ENCODE measurements at regions not wholly inside any gene's neighbourhood (a gene's known extent, or its start where the extent isn't known, plus 50 kb on each side); places are given as distances from the start of the nearest gene placed in this dataset.
"Not testable (repeated sequence)": the region's sequence is repeated elsewhere in the genome, so short reads cannot be mapped to it uniquely, and the experiment has no call there.

DNA sequence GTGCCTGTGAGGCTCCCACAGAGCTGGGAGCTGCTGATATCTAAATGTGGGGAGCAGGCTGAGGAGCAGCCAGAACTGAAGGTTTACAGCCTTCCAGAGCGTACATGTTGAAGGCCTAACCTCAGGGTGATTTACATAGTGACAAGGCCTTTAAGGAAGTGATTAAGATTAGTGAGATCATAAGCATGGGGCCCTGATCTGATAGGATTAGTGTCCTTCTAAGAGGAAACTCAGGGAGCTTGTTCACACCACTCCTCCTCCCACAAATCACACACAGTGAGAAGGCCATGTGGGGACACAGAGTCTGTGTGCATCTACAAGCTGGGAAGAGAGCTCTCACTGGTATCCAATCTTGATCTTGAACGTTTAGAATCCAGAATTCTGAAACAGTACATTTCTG lies 92.3 kb upstream of the NBPF6 start:
- no peak for DNase-seq (ENCODE audit: low read depth, low spot score)
- TF ChIP-seq, protein P1, sequence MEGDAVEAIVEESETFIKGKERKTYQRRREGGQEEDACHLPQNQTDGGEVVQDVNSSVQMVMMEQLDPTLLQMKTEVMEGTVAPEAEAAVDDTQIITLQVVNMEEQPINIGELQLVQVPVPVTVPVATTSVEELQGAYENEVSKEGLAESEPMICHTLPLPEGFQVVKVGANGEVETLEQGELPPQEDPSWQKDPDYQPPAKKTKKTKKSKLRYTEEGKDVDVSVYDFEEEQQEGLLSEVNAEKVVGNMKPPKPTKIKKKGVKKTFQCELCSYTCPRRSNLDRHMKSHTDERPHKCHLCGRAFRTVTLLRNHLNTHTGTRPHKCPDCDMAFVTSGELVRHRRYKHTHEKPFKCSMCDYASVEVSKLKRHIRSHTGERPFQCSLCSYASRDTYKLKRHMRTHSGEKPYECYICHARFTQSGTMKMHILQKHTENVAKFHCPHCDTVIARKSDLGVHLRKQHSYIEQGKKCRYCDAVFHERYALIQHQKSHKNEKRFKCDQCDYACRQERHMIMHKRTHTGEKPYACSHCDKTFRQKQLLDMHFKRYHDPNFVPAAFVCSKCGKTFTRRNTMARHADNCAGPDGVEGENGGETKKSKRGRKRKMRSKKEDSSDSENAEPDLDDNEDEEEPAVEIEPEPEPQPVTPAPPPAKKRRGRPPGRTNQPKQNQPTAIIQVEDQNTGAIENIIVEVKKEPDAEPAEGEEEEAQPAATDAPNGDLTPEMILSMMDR (conservative IDR thresholded peaks at IDR 0.05): no peak
- H3K27ac Mint-ChIP-seq (ENCODE audit: unreplicated experiment): no peak overlapping the region
- no peaks in the 10 kb centered on the region for H3K36me3 Mint-ChIP-seq (ENCODE audit: low read depth)
- H3K27me3 Mint-ChIP-seq (ENCODE audit: low read depth): peaks cover 7% of the 10 kb centered on the region
- no peaks in the 10 kb centered on the region for H3K4me1 Mint-ChIP-seq
- H3K9me3 Mint-ChIP-seq: peaks cover 11% of the 10 kb centered on the region
- no peak overlapping the region for H3K4me3 Mint-ChIP-seq

DNA sequence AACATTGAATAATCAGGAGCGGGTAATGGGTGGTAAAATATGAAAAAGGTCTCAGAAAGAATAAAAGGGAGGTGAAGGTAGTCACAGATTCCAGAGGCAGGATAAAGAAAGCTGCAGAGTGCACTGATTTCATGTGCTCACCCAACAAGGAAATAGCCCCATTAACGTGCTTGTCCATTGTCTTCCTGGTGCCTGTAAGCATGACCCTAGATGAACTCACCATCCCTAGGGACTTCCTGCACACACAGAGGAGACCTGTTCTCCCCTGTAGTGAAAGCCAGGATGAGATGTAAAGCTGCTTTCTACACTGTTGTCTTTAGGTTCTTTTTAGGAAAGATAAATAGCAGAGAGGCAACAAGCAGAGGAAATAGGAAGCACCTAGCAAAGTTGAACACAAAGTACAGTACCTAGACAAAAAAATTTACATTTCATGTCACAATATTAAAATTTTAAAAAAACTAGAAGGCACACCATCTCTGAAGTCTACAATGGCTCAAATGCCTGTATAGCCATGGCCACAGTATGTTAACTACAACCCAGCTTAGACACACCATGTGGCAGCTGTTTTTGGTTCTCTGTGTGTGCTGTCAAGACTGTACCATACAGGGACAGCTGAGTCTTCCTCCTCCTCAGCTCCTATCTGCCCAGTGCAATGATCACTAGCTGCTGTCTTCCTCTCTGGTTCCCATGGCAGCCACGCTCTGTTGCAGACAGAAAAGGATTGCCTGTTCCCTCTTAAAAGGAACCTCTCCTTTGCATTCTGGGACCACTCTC lies 69.9 kb upstream of the NBPF6 start:
- H3K4me3 Mint-ChIP-seq; H3K27me3 Mint-ChIP-seq (ENCODE audit: low read depth); H3K9me3 Mint-ChIP-seq; H3K36me3 Mint-ChIP-seq (ENCODE audit: low read depth); H3K4me1 Mint-ChIP-seq; DNase-seq (ENCODE audit: low read depth, low spot score); H3K27ac Mint-ChIP-seq (ENCODE audit: unreplicated experiment): not testable (repeated sequence)

All from neural crest cell (in vitro differentiated cells).